ENCODE measurements at regions not wholly inside any gene's neighbourhood (a gene's known extent, or its start where the extent isn't known, plus 50 kb on each side); places are given as distances from the start of the nearest gene placed in this dataset.
"Not testable (repeated sequence)": the region's sequence is repeated elsewhere in the genome, so short reads cannot be mapped to it uniquely, and the experiment has no call there.

DNA sequence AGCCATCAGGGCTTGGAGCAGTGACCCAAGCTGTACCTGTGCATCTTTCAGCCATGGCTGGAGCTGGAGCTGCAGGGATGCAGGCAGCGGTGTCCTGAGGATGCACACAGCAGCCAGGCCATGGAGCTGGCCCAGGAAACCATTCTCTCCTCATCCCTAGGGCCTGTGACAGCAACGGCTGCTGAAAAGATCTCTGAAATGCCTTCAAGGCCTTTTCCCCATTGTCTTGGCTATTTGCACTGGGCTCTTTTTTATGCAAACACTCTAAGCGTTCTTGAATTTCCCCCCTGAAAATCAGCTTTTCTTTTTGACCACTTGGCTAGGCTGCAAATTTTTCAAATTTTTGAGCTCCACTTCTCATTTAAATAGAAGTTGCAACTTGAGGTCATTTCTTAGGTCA is 109.5 kb upstream of the CTSV start:
- not testable (repeated sequence) for H3K4me2 ChIP-seq (ENCODE audit: low read length); H3K9ac ChIP-seq (ENCODE audit: low read length); H3K27ac ChIP-seq (ENCODE audit: low read depth, low read length, poor library complexity, severe bottlenecking); H3F3A ChIP-seq (ENCODE audit: insufficient read depth, low read length); H3K27me3 ChIP-seq (ENCODE audit: insufficient read depth, low read length); H3K4me1 ChIP-seq (ENCODE audit: insufficient read depth, low read length, severe bottlenecking); H2AFZ ChIP-seq (ENCODE audit: low read length); H3K36me3 ChIP-seq (ENCODE audit: insufficient read depth, low read length); H3K9me2 ChIP-seq (ENCODE audit: low read depth, low read length); H3K79me2 ChIP-seq (ENCODE audit: insufficient read depth, low read length); H3K4me3 ChIP-seq (ENCODE audit: low read depth, low read length, poor library complexity, severe bottlenecking); H3K9me3 ChIP-seq (ENCODE audit: low read length); H4K20me1 ChIP-seq (ENCODE audit: insufficient read depth, low read length)

DNA sequence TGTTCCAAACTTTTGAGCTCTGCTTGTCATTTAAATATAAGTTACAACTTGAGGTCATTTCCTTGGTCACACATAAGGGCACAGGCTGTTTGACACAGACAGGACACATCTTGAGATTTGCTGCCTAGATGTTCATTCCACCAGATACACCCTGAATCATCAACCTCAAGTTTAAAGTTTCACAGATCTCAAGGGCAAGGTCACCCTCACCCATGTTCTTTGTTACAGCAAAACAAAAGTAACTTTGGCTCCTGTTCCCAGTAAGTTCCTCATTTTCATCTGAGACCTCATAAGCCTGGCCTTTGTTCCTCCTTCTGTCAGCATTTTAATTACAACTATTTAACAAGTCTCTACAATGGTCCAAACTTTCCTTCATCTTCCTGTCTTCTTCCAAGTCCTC is 106.7 kb upstream of the CTSV start:
- not testable (repeated sequence) for H3K27ac ChIP-seq (ENCODE audit: low read depth, low read length, poor library complexity, severe bottlenecking); H3K9ac ChIP-seq (ENCODE audit: low read length); H3K4me3 ChIP-seq (ENCODE audit: low read depth, low read length, poor library complexity, severe bottlenecking); H3F3A ChIP-seq (ENCODE audit: insufficient read depth, low read length); H3K4me1 ChIP-seq (ENCODE audit: insufficient read depth, low read length, severe bottlenecking); H3K9me2 ChIP-seq (ENCODE audit: low read depth, low read length); H3K9me3 ChIP-seq (ENCODE audit: low read length); H4K20me1 ChIP-seq (ENCODE audit: insufficient read depth, low read length); H3K27me3 ChIP-seq (ENCODE audit: insufficient read depth, low read length); H2AFZ ChIP-seq (ENCODE audit: low read length); H3K79me2 ChIP-seq (ENCODE audit: insufficient read depth, low read length); H3K4me2 ChIP-seq (ENCODE audit: low read length); H3K36me3 ChIP-seq (ENCODE audit: insufficient read depth, low read length)

- Histone ChIP-seq H3K4me2 (ENCODE audit: low read length) (no peak overlapping the region), H3K79me2 (ENCODE audit: insufficient read depth, low read length) (no peaks in the 10 kb centered on the region), H4K20me1 (ENCODE audit: insufficient read depth, low read length) (no peaks in the 10 kb centered on the region), H3K4me3 (ENCODE audit: low read depth, low read length, poor library complexity, severe bottlenecking) (no peak overlapping the region), H2AFZ (ENCODE audit: low read length) (no peak overlapping the region), H3F3A (ENCODE audit: insufficient read depth, low read length) (no peaks in the 10 kb centered on the region), H3K9me2 (ENCODE audit: low read depth, low read length) (no peaks in the 10 kb centered on the region), H3K4me1 (ENCODE audit: insufficient read depth, low read length, severe bottlenecking) (no peaks in the 10 kb centered on the region), H3K27me3 (ENCODE audit: insufficient read depth, low read length) (no peaks in the 10 kb centered on the region), H3K9me3 (ENCODE audit: low read length) (no peaks in the 10 kb centered on the region), H3K27ac (ENCODE audit: low read depth, low read length, poor library complexity, severe bottlenecking) (no peak overlapping the region), H3K9ac (ENCODE audit: low read length) (no peak overlapping the region), H3K36me3 (ENCODE audit: insufficient read depth, low read length) (no peaks in the 10 kb centered on the region)
- no peak for TF ChIP-seq CTCF (IDR thresholded peaks at IDR 0.05; ENCODE audit: low read length)
- no peak for TF ChIP-seq EZH2 (IDR thresholded peaks at IDR 0.05; ENCODE audit: borderline replicate concordance, low read length)
Measured at GRCh38 chr9:97140566-97140965, 101.6 kb upstream of the CTSV start.

DNA sequence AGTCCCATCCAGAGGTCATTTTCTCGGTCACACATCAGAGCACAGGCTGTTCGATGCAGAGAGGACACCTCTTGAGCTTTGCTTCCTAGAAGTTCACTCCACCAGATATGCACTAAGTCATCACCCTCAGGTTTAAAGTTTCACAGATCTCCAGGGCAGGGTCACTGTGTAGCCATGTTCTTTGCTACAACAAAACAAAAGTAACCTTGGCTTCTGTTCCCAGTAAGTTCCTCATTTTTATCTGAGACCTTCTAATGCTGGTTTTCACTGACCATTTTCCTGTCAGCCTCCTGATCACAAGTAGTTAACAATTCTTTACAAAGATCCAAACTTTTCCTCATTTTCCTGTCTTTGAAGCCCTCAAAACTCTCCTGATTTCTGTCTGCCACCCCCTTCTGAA is 97.5 kb upstream of the CTSV start:
- H3K9ac ChIP-seq (ENCODE audit: low read length), result no peak overlapping the region
- H3K27me3 ChIP-seq (ENCODE audit: insufficient read depth, low read length), result no peaks in the 10 kb centered on the region
- no peaks in the 10 kb centered on the region for H3F3A ChIP-seq (ENCODE audit: insufficient read depth, low read length)
- H3K9me3 ChIP-seq (ENCODE audit: low read length), result no peaks in the 10 kb centered on the region
- H4K20me1 ChIP-seq (ENCODE audit: insufficient read depth, low read length), result no peaks in the 10 kb centered on the region
- no peak overlapping the region for H2AFZ ChIP-seq (ENCODE audit: low read length)
- H3K4me2 ChIP-seq (ENCODE audit: low read length), result no peak overlapping the region
- no peak overlapping the region for H3K4me3 ChIP-seq (ENCODE audit: low read depth, low read length, poor library complexity, severe bottlenecking)
- no peaks in the 10 kb centered on the region for H3K9me2 ChIP-seq (ENCODE audit: low read depth, low read length)
- H3K36me3 ChIP-seq (ENCODE audit: insufficient read depth, low read length), result no peaks in the 10 kb centered on the region
- no peaks in the 10 kb centered on the region for H3K4me1 ChIP-seq (ENCODE audit: insufficient read depth, low read length, severe bottlenecking)
- TF ChIP-seq EZH2 (IDR thresholded peaks at IDR 0.05; ENCODE audit: borderline replicate concordance, low read length) (no peak), CTCF (IDR thresholded peaks at IDR 0.05; ENCODE audit: low read length) (no peak)
- no peak overlapping the region for H3K27ac ChIP-seq (ENCODE audit: low read depth, low read length, poor library complexity, severe bottlenecking)
- no peaks in the 10 kb centered on the region for H3K79me2 ChIP-seq (ENCODE audit: insufficient read depth, low read length)

DNA sequence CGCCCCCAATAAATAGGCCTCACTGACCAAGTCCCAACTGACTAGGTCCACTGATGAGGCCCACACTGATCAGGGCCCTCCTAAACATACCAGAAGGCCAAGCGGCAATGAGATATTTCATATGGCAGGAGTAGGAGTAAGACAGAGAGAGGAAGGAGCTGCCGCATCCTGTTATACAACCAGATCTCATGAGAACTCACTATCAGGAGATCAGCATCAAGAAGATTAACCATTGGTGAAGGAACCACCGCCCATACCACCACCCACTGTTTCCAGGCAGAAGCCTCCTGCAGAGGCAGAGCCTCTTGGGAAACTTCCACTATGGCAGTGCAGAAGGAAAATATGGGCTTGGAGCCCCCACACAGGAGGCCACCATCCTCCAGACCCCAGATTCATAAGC is 95.0 kb upstream of the CTSV start:
- H3K36me3 ChIP-seq (ENCODE audit: insufficient read depth, low read length); H3K27me3 ChIP-seq (ENCODE audit: insufficient read depth, low read length); H3K4me3 ChIP-seq (ENCODE audit: low read depth, low read length, poor library complexity, severe bottlenecking); H3K4me2 ChIP-seq (ENCODE audit: low read length); H3F3A ChIP-seq (ENCODE audit: insufficient read depth, low read length); H2AFZ ChIP-seq (ENCODE audit: low read length); H3K27ac ChIP-seq (ENCODE audit: low read depth, low read length, poor library complexity, severe bottlenecking); H3K9me2 ChIP-seq (ENCODE audit: low read depth, low read length); H3K79me2 ChIP-seq (ENCODE audit: insufficient read depth, low read length); H3K9me3 ChIP-seq (ENCODE audit: low read length); H3K4me1 ChIP-seq (ENCODE audit: insufficient read depth, low read length, severe bottlenecking); H4K20me1 ChIP-seq (ENCODE audit: insufficient read depth, low read length); H3K9ac ChIP-seq (ENCODE audit: low read length): not testable (repeated sequence)
